Upper lobe of right lung (tissue), 1 donor: ENCODE measurements at regions not wholly inside any gene's neighbourhood (a gene's known extent, or its start where the extent isn't known, plus 50 kb on each side); places are given as distances from the start of the nearest gene placed in this dataset.

Source experiments
- ATAC-seq: fragments of 200-7000 bp; cut with Tn5 transposase; one replicate; pipeline ENCODE4 v1.9.1; 2020; ENCODE audit warnings: mild to moderate bottlenecking, moderate library complexity
- DNase-seq: peaks from one replicate; pipeline ENCODE4 v3.0.0-alpha.2; 2020
- H3K27ac ChIP-seq: fragments of 200-600 bp; one replicate; pipeline ENCODE4 v1.8.0; 2022
- H3K27me3 ChIP-seq: fragments of 200-600 bp; one replicate; pipeline ENCODE4 v1.8.0; 2022; ENCODE audit warnings: mild to moderate bottlenecking
- H3K36me3 ChIP-seq: fragments of 200-600 bp; one replicate; pipeline ENCODE4 v1.8.0; 2022
- H3K4me1 ChIP-seq: fragments of 200-600 bp; one replicate; pipeline ENCODE4 v1.8.0; 2022
- H3K4me3 ChIP-seq: fragments of 200-600 bp; one replicate; pipeline ENCODE4 v1.8.0; 2022; ENCODE audit warnings: mild to moderate bottlenecking
- H3K9me3 ChIP-seq: fragments of 200-600 bp; one replicate; pipeline ENCODE4 v1.8.0; 2022
- intact Hi-C: fragments of 100-400 bp; cut with DNase I; formaldehyde crosslinking; loops from one replicate; pipeline ENCODE4 v1.11.0; 2022
- TF ChIP-seq, protein P1 (sequence below): fragments of 200-600 bp; IDR thresholded peaks from one replicate; pipeline ENCODE4 v1.8.0; 2022; ENCODE audit warnings: antibody characterized with exemption
- donor health status: DM: no; HTN: yes; CAD: no; lungs with severe emphysema.

DNA sequence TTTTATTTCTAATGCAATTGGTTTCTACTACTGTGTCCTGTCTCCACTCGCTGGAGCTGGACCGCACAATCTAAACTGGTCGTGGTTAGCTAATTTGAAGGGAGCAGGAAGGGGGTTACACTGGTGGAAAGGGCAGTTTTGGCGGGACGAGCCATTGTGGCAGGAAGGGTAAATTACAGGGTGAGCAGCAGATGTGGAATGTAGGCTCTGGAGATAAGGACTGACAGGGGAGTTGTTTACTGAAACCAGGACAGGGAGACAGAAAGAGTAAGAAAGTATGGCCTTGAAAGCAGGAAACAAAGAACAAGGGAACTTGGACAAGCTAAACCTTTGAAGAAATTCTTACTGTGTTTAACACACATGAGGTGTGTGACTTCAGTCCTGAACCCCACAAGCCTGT lies 147.8 kb downstream of the ATXN7L3B start:
- TF ChIP-seq, protein P1, sequence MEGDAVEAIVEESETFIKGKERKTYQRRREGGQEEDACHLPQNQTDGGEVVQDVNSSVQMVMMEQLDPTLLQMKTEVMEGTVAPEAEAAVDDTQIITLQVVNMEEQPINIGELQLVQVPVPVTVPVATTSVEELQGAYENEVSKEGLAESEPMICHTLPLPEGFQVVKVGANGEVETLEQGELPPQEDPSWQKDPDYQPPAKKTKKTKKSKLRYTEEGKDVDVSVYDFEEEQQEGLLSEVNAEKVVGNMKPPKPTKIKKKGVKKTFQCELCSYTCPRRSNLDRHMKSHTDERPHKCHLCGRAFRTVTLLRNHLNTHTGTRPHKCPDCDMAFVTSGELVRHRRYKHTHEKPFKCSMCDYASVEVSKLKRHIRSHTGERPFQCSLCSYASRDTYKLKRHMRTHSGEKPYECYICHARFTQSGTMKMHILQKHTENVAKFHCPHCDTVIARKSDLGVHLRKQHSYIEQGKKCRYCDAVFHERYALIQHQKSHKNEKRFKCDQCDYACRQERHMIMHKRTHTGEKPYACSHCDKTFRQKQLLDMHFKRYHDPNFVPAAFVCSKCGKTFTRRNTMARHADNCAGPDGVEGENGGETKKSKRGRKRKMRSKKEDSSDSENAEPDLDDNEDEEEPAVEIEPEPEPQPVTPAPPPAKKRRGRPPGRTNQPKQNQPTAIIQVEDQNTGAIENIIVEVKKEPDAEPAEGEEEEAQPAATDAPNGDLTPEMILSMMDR: no peak
- DNase-seq (no peak), ATAC-seq (no peak)
- H3K27me3 ChIP-seq: no peaks in the 10 kb centered on the region
- H3K4me3 ChIP-seq: no peak overlapping the region
- H3K36me3 ChIP-seq: no peaks in the 10 kb centered on the region
- intact Hi-C loops: no loop called here
- H3K9me3 ChIP-seq: no peaks in the 10 kb centered on the region
- H3K4me1 ChIP-seq: no peaks in the 10 kb centered on the region
- H3K27ac ChIP-seq: no peak overlapping the region

DNA sequence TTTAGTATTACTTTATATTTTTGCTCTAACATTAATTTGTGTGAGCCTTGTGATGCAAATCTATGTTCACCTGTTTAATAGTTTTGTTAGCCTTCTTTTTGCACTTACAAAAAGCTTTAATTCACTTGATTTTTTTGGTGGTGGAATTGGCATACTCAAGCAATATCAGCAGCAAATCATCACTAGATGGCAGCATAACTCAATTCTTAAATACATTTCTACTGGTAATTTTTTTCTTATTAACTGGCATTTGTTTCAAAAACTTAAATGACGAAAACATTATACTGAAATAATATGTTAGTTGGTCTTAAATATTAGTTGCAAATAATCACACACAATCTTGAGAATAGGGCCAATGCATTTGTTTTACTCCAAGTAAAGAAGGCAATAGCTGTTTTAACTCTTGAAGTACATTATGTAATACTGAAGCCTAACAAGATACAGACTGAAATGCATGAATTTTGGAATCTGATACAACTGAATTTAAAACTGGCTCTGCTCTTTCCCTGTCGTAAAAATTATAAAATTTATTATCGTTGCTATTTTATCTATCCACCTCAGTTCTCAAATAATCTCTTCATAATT lies 151.5 kb downstream of the ATXN7L3B start:
- intact Hi-C loops: no loop called here
- Histone ChIP-seq H3K36me3 (no peaks in the 10 kb centered on the region), H3K27me3 (no peaks in the 10 kb centered on the region), H3K4me3 (no peak overlapping the region), H3K27ac (no peak overlapping the region), H3K4me1 (no peaks in the 10 kb centered on the region), H3K9me3 (no peaks in the 10 kb centered on the region)
- TF ChIP-seq, protein P1: peak; percentile 56
- ATAC-seq (no peak), DNase-seq (no peak)

DNA sequence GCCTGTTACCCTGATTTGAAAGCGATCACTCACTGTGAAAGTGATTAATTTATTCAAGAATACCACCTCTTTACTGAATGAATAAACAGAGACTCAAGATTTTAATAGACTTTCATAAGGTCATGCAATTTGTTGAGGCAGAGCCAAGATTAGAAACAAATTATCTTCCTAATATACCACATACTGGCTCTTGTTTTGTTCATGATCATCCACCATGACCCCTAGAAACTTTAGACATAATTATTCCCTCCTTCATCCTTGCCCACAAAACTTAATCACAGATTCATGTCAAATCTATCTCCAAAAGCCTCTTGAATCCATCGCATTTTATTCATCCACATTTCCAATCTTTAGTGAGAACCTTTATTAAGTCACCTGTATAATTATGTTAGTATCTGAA lies 152.3 kb downstream of the ATXN7L3B start:
- Histone ChIP-seq H3K9me3 (no peaks in the 10 kb centered on the region), H3K4me3 (no peak overlapping the region), H3K27ac (no peak overlapping the region), H3K36me3 (no peaks in the 10 kb centered on the region), H3K27me3 (no peaks in the 10 kb centered on the region), H3K4me1 (no peaks in the 10 kb centered on the region)
- no peak for ATAC-seq
- TF ChIP-seq, protein P1: no peak
- intact Hi-C loops: no loop called here
- DNase-seq: no peak

DNA sequence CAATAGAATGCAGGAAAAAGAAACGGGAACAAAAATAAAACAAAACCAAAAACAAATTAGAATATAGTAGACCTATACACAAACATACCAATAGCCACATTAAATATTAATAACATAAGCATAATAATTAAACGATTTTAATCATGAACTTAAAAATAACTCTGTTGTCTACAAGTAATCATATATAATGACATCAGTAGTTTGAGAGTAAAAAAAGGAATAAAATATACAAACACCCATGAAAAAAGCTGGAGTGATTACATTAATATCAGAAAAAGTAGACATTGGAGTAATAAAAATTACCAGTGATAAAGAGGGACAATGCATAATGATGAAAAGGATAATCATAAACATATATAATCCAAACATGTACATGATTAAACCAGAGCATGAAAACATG lies 181.8 kb downstream of the ATXN7L3B start:
- no peak for DNase-seq
- Histone ChIP-seq H3K27ac (no peak overlapping the region), H3K4me1 (no peaks in the 10 kb centered on the region), H3K27me3 (no peaks in the 10 kb centered on the region), H3K4me3 (no peak overlapping the region), H3K9me3 (no peaks in the 10 kb centered on the region), H3K36me3 (no peaks in the 10 kb centered on the region)
- no peak for ATAC-seq
- TF ChIP-seq, protein P1: no peak
- intact Hi-C loops: no loop called here

DNA sequence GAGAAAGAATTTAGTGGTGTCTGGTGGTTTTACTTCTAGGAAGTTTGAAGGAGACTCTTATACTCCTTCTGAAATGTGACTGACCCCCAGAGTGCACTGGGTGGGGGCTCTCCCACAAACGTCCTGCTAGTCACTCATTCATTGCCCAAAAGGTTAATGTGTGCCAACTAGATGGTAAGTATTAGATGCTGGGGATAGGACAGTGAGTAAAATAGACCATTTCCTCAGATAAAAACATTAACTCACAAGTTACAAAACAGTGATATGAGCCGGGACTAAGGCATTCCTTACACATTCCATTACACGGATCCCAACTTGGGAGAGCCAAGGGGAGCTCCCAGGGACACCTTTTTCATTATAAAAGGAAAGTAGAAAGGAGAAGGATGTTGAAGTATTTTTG lies 185.1 kb downstream of the ATXN7L3B start:
- Histone ChIP-seq H3K4me3 (no peak overlapping the region), H3K27ac (no peak overlapping the region), H3K4me1 (no peaks in the 10 kb centered on the region), H3K27me3 (no peaks in the 10 kb centered on the region), H3K36me3 (no peaks in the 10 kb centered on the region), H3K9me3 (no peaks in the 10 kb centered on the region)
- intact Hi-C loops: no loop called here
- TF ChIP-seq, protein P1: no peak
- no peak for DNase-seq
- ATAC-seq: no peak

DNA sequence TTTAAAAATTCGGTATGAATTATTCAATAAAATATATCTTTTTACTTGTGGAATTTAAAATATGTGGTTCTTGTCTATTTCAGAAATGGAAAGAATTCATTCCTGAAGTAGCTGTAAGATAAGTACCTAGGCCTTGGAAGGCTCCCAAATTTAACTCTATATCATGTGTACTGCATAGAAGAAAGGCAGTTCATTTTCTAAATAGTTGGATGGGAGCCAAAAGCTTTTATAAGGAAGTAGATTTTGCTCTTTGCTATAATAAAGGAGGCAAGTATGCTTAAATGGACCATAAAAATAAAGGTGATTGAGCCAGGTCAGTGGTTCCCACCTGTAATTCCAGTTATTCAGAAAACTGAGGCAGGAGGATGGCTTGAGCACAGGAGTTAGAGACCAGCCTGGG lies 187.5 kb downstream of the ATXN7L3B start:
- DNase-seq: no peak
- Histone ChIP-seq H3K36me3 (no peaks in the 10 kb centered on the region), H3K4me3 (no peak overlapping the region), H3K9me3 (no peaks in the 10 kb centered on the region), H3K27me3 (no peaks in the 10 kb centered on the region), H3K27ac (no peak overlapping the region), H3K4me1 (no peaks in the 10 kb centered on the region)
- intact Hi-C loops: no loop called here
- ATAC-seq: no peak
- TF ChIP-seq, protein P1: no peak
